CD4-positive, alpha-beta T cell treated with Interleukin-17A for 1 hour (primary cell): ENCODE measurements at regions not wholly inside any gene's neighbourhood (a gene's known extent, or its start where the extent isn't known, plus 50 kb on each side); places are given as distances from the start of the nearest gene placed in this dataset.

Experiments
- DNase-seq: peaks from one replicate; pipeline ENCODE4 v3.0.0-alpha.2; 2020

GRCh38 chr16:80066805-80067580 lies 466.5 kb upstream of the MAF start:
- no peak for DNase-seq

GRCh38 chr16:80065541-80065940 lies 465.0 kb upstream of the MAF start:
- DNase-seq = no peak

- no peak for DNase-seq
These were observed 463.2 kb upstream of the MAF start for GRCh38 chr16:80063713-80064069.

GRCh38 chr16:80063031-80063712 lies 462.6 kb upstream of the MAF start:
- no peak for DNase-seq

GRCh38 chr16:80062361-80063030 lies 462.0 kb upstream of the MAF start:
- DNase-seq = no peak

GRCh38 chr16:80060470-80060869 lies 459.9 kb upstream of the MAF start:
- no peak for DNase-seq

- DNase-seq = no peak
These were observed 459.3 kb upstream of the MAF start for GRCh38 chr16:80059836-80060235.

GRCh38 chr16:80058214-80058613 lies 457.7 kb upstream of the MAF start:
- no peak for DNase-seq

GRCh38 chr16:80056324-80056723 lies 455.8 kb upstream of the MAF start:
- DNase-seq = no peak

- DNase-seq = no peak
These were observed 455.3 kb upstream of the MAF start for GRCh38 chr16:80055831-80056230.

GRCh38 chr16:80054647-80055046 lies 454.1 kb upstream of the MAF start:
- DNase-seq = no peak

- no peak for DNase-seq
These were observed 450.5 kb upstream of the MAF start for GRCh38 chr16:80051040-80051439.

- DNase-seq = no peak
These were observed 447.7 kb upstream of the MAF start for GRCh38 chr16:80048250-80048649.

GRCh38 chr16:80047842-80048241 lies 447.3 kb upstream of the MAF start:
- no peak for DNase-seq

- DNase-seq = no peak
These were observed 446.3 kb upstream of the MAF start for GRCh38 chr16:80046848-80047247.

GRCh38 chr16:80046261-80046660 lies 445.7 kb upstream of the MAF start:
- no peak for DNase-seq

GRCh38 chr16:80045861-80046260 lies 445.3 kb upstream of the MAF start:
- DNase-seq = no peak

- DNase-seq = no peak
These were observed 440.9 kb upstream of the MAF start for GRCh38 chr16:80041410-80041809.

- DNase-seq = no peak
These were observed 440.3 kb upstream of the MAF start for GRCh38 chr16:80040814-80041213.

- DNase-seq = no peak
These were observed 439.9 kb upstream of the MAF start for GRCh38 chr16:80040413-80040812.

- DNase-seq = no peak
These were observed 439.2 kb upstream of the MAF start for GRCh38 chr16:80039777-80040176.

- no peak for DNase-seq
These were observed 438.0 kb upstream of the MAF start for GRCh38 chr16:80038566-80038965.

GRCh38 chr16:80034948-80035663 lies 434.6 kb upstream of the MAF start:
- no peak for DNase-seq

- DNase-seq = no peak
These were observed 433.9 kb upstream of the MAF start for GRCh38 chr16:80034469-80034826.
